NB4 (cell line): ENCODE measurements at regions not wholly inside any gene's neighbourhood (a gene's known extent, or its start where the extent isn't known, plus 50 kb on each side); places are given as distances from the start of the nearest gene placed in this dataset.

ENCODE experiments used
- MAX ChIP-seq: IDR thresholded peaks from 2 replicates; pipeline ENCODE4 v1.6.1; 2011; ENCODE audit warnings: low read depth, low read length
- POLR2A ChIP-seq: IDR thresholded peaks from 2 replicates; pipeline ENCODE4 v1.6.1; 2011; ENCODE audit warnings: mild to moderate bottlenecking; ENCODE audit not compliant: insufficient read length; ENCODE audit errors: extremely low read depth
- TF ChIP-seq, protein P1 (sequence below): IDR thresholded peaks from one replicate; pipeline ENCODE4 v1.5.1; 2012; ENCODE audit warnings: low read depth, low read length

DNA sequence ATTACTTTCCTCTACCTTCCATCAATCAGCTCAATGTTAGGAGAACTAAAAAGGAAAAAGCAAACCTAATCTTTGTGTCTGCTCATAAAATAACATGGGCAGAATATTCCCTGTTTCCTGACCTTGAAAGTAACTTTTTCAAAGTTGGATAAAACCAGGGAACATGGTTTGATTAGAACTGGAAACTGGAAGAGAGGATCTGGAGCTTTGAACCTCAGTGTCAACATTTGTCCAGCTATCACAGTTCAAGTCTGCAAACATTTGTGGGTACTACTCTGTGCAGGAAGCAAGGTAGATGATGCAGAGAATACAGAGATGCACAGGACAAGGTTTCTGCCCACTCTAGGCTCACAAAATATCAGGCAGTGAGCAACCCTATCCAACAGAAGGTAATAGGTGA lies 86.4 kb upstream of the TAB3 start:
- TF ChIP-seq POLR2A = no peak
- TF ChIP-seq, protein P1, sequence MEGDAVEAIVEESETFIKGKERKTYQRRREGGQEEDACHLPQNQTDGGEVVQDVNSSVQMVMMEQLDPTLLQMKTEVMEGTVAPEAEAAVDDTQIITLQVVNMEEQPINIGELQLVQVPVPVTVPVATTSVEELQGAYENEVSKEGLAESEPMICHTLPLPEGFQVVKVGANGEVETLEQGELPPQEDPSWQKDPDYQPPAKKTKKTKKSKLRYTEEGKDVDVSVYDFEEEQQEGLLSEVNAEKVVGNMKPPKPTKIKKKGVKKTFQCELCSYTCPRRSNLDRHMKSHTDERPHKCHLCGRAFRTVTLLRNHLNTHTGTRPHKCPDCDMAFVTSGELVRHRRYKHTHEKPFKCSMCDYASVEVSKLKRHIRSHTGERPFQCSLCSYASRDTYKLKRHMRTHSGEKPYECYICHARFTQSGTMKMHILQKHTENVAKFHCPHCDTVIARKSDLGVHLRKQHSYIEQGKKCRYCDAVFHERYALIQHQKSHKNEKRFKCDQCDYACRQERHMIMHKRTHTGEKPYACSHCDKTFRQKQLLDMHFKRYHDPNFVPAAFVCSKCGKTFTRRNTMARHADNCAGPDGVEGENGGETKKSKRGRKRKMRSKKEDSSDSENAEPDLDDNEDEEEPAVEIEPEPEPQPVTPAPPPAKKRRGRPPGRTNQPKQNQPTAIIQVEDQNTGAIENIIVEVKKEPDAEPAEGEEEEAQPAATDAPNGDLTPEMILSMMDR = no peak
- no peak for TF ChIP-seq MAX
